ENCODE measurements at regions not wholly inside any gene's neighbourhood (a gene's known extent, or its start where the extent isn't known, plus 50 kb on each side); places are given as distances from the start of the nearest gene placed in this dataset.

- DNase-seq, result no peak
Measured at GRCh38 chr6:169988769-169989550, 237.5 kb downstream of the ERMARD start.

- DNase-seq, result no peak
Measured at GRCh38 chr6:169986848-169987498, 235.6 kb downstream of the ERMARD start.

GRCh38 chr6:169986171-169986847 lies 234.9 kb downstream of the ERMARD start:
- DNase-seq, result no peak

- no peak for DNase-seq
Measured at GRCh38 chr6:169985121-169986015, 233.9 kb downstream of the ERMARD start.

- no peak for DNase-seq
Measured at GRCh38 chr6:169984181-169985120, 233.0 kb downstream of the ERMARD start.

- DNase-seq, result no peak
Measured at GRCh38 chr6:169983651-169984050, 232.2 kb downstream of the ERMARD start.

- DNase-seq, result no peak
Measured at GRCh38 chr6:169982461-169983386, 231.3 kb downstream of the ERMARD start.

- DNase-seq, result no peak
Measured at GRCh38 chr6:169981969-169982368, 230.5 kb downstream of the ERMARD start.

GRCh38 chr6:169981568-169981967 lies 230.1 kb downstream of the ERMARD start:
- no peak for DNase-seq

- no peak for DNase-seq
Measured at GRCh38 chr6:169980826-169981450, 229.5 kb downstream of the ERMARD start.

GRCh38 chr6:169979873-169980432 lies 228.5 kb downstream of the ERMARD start:
- no peak for DNase-seq

- DNase-seq, result no peak
Measured at GRCh38 chr6:169978615-169979161, 227.3 kb downstream of the ERMARD start.

GRCh38 chr6:169977434-169978265 lies 226.2 kb downstream of the ERMARD start:
- no peak for DNase-seq

GRCh38 chr6:169976301-169977081 lies 225.1 kb downstream of the ERMARD start:
- no peak for DNase-seq

GRCh38 chr6:169975701-169976100 lies 224.3 kb downstream of the ERMARD start:
- no peak for DNase-seq

GRCh38 chr6:169975286-169975685 lies 223.9 kb downstream of the ERMARD start:
- no peak for DNase-seq

GRCh38 chr6:169974663-169975062 lies 223.2 kb downstream of the ERMARD start:
- no peak for DNase-seq
